ENCODE measurements at regions not wholly inside any gene's neighbourhood (a gene's known extent, or its start where the extent isn't known, plus 50 kb on each side); places are given as distances from the start of the nearest gene placed in this dataset.

DNA sequence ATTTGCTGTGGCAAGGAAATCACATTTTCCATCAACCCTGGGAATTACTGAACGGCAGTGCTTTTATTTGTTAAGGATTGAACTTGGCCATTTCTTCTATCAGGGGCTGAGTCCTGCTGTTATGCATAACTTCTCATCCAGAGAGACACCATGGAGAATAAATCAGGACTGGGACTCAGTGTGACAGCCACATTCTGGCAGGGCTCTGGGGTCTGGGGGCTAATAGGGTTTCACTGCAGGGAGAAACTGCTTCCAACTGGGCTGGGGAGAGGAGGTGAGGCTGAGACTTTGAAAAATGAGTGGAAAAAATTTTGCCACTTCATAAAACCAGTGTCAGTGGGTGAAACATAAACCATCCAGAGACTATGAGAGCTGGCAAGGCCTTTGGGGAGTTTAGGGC is 95.7 kb upstream of the ALDH1B1 start:
- TF ChIP-seq, protein P1, sequence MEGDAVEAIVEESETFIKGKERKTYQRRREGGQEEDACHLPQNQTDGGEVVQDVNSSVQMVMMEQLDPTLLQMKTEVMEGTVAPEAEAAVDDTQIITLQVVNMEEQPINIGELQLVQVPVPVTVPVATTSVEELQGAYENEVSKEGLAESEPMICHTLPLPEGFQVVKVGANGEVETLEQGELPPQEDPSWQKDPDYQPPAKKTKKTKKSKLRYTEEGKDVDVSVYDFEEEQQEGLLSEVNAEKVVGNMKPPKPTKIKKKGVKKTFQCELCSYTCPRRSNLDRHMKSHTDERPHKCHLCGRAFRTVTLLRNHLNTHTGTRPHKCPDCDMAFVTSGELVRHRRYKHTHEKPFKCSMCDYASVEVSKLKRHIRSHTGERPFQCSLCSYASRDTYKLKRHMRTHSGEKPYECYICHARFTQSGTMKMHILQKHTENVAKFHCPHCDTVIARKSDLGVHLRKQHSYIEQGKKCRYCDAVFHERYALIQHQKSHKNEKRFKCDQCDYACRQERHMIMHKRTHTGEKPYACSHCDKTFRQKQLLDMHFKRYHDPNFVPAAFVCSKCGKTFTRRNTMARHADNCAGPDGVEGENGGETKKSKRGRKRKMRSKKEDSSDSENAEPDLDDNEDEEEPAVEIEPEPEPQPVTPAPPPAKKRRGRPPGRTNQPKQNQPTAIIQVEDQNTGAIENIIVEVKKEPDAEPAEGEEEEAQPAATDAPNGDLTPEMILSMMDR (IDR thresholded peaks at IDR 0.05), result no peak
- no peak for ATAC-seq (ENCODE audit: low FRiP score)
- no peak for DNase-seq (ENCODE audit: low spot score)

DNA sequence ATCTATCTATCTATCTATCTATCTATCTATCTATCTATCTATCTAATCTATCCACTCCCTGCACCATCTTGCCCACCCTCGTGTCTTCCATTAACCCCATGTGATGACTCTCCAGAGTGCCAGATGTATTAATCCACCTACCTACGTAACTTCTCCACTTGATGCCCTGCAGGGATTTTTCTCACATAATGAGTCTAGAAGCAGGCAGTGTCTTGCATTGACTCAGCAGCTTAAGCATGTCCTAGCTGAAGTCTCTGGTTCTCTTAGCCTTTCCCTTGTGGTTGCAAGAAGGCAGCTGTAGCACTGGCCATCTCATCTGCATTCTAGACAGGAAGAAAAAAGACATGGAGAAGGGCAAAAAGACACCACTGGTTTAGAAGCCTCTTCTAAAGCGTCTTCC is 96.7 kb upstream of the ALDH1B1 start:
- no peak for ATAC-seq (ENCODE audit: low FRiP score)
- no peak for DNase-seq (ENCODE audit: low spot score)
- TF ChIP-seq, protein P1 (IDR thresholded peaks at IDR 0.05), result no peak

DNA sequence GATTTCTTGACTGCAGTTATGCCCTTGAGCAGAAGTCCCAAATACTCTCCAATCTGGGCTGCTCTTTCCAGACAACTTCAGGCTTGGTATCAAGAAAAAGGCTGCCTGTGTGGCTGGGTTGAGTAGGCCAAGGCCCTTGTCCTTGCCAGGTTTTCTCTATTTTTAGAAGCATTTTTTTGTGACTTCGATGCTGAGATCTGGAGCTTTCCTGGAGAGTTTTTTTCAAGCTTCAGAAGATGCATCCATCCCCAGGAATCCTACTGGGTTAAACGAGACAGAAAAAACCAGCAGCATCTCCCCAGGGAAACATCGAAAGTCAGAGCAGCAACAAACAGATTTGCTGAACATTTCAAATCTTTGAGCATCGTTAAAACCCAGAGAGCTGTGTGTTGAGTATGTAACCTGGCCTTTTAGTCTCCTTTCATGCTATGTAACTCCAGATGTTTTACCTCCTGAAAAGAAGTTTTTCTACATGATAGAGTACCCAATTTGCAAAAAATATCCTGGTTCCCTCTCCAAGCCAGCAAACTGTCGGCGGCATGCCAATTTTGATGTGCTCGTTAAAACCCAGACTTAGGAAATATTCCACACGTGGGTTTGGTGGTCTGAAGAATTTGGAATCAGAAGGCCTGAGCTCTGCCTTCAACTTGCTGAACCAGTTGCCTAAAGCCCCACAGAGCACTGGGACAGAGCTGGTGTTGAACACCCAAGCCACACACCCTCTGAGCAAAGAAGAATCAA is 98.1 kb upstream of the ALDH1B1 start:
- no peak for DNase-seq (ENCODE audit: low spot score)
- ATAC-seq (ENCODE audit: low FRiP score), result no peak
- TF ChIP-seq, protein P1 (IDR thresholded peaks at IDR 0.05), result no peak

DNA sequence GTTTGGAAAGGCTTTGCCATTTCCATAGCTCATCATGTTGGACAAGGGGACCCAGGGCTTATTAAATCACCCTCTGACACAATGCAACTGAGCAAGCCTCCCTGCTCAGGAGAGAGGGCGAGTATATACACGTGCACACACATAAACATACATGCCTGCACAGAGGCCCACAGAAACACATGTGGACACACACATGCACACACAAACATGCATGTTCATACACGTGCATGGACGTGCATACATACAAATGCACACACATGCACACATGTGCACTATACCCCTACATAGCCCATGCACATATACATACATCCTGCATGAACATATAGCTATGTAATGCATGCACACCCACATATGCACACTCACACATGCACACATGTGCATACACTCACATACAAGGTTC is 99.5 kb upstream of the ALDH1B1 start:
- TF ChIP-seq, protein P1 (IDR thresholded peaks at IDR 0.05), result no peak
- DNase-seq (ENCODE audit: low spot score) (no peak), ATAC-seq (ENCODE audit: low FRiP score) (no peak)

DNA sequence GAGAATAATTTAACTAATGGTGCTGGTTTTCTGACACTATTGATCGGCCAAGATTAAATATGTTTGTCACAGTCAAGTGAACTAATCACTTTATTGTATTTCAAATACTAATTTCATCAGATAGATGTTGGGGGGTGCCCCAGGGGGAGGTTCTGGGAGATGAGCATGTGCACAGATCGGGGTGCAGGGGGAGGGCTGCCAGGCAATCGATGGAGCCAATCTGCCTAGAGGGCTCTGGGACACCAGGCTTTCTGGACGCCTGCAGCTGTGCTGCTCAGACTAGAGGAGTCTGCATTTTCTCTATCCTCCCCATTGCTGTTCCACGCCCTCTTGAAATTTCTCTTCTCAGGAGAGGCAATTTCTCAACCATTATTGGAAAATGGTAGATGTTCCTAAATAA is 100.0 kb upstream of the ALDH1B1 start:
- DNase-seq (ENCODE audit: low spot score) (no peak), ATAC-seq (ENCODE audit: low FRiP score) (no peak)
- TF ChIP-seq, protein P1 (IDR thresholded peaks at IDR 0.05), result no peak

DNA sequence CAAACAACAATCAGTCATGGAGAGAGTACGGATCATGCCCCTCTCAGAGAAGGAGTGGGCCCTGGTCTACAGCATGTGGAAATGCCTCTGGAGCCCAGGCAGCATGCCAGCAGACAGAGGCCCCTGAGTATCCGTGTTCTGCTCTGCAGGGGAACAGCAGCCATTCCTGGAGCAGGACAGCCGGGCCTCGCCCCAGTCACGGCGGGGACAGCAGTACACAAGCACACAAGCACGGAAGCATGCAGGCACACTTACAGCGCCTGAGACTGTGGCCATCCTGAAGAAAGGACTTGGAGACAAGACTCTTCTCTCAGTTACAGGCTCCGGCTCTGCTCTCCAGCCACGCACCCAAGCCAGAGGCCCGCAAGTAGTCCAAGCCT is 102.6 kb upstream of the ALDH1B1 start:
- ATAC-seq (ENCODE audit: low FRiP score) (no peak), DNase-seq (ENCODE audit: low spot score) (no peak)
- TF ChIP-seq, protein P1 (IDR thresholded peaks at IDR 0.05), result no peak

DNA sequence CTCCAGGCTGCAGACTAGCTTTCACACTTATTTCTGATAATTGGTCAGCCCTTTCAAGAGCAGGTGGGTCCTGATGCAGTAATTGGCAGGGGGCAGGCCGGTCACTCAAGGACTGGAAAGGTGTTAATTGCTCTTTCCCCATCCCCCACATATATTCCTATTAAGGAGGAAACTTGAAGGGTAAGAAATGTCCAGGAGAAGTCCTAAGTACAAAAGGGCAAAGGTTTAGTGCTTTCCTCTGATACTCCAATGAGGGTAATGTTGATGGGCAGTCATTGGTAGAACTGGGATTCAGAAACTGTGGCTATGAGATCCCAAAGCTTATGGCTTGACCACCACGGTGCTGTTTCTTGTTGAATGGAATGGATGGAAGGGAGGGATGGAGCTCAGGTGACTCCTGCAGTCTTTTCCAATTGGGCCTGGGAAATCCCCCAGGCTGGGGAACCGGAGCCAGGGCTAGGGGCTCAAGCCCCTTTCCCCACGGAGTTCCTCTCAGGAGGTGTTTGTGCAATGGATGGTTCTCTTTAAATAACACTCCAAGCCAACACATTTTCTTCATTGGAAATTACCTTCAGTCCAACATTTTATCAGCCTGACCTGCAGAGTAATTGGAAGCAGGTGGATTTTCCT is 103.2 kb upstream of the ALDH1B1 start:
- DNase-seq (ENCODE audit: low spot score), result no peak

More for the DNA sequence above, 103.2 kb upstream of the ALDH1B1 start:
- no peak for ATAC-seq (ENCODE audit: low FRiP score)
- TF ChIP-seq, protein P1 (IDR thresholded peaks at IDR 0.05), result no peak

Measured in omental fat pad (tissue), 3 donors.